Dendritic cell treated with granulocyte-macrophage colony-stimulating factor and Interleukin-4, amounts not matched to agents 40 ng/mL and 50 ng/mL, for 4 days (primary cell): ENCODE measurements at regions not wholly inside any gene's neighbourhood (a gene's known extent, or its start where the extent isn't known, plus 50 kb on each side); places are given as distances from the start of the nearest gene placed in this dataset.
"Not testable (repeated sequence)": the region's sequence is repeated elsewhere in the genome, so short reads cannot be mapped to it uniquely, and the experiment has no call there.

Experiments
- H3K27ac Mint-ChIP-seq: one replicate; pipeline ENCODE4 v1.8.0; 2022; ENCODE audit warnings: mild to moderate bottlenecking, mixed read lengths
- H3K27me3 Mint-ChIP-seq: one replicate; pipeline ENCODE4 v1.8.0; 2022; ENCODE audit warnings: mild to moderate bottlenecking, mixed read lengths
- H3K36me3 Mint-ChIP-seq: one replicate; pipeline ENCODE4 v1.8.0; 2022; ENCODE audit warnings: low read depth, mixed read lengths
- H3K4me1 Mint-ChIP-seq: one replicate; pipeline ENCODE4 v1.8.0; 2022; ENCODE audit warnings: low read depth, mixed read lengths
- H3K4me3 Mint-ChIP-seq: one replicate; pipeline ENCODE4 v1.8.0; 2022; ENCODE audit warnings: mild to moderate bottlenecking, moderate library complexity, mixed read lengths
- H3K9me3 Mint-ChIP-seq: one replicate; pipeline ENCODE4 v1.8.0; 2022; ENCODE audit warnings: mixed read lengths
- intact Hi-C: fragments of 100-400 bp; cut with micrococcal nuclease; formaldehyde crosslinking; loops from one replicate; pipeline ENCODE4 v1.15.0; 2022

DNA sequence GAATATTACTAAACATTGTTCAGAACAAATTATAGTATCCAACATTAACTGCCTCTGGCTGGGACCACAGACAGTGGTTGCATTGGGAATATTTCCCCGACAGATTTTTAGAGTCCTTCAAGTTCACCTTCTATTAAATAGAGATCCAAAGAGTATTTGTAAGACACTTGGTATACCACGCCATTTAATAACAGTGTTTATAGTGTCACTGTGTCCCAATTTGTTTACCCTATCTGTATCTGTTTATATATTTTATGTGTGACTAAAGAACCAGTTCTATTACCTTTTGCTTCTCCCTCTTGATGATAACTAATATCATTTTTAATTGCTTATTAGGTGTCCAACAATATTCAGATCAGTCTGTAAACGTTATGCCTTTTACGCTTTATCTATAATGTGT, 191.3 kb upstream of the IRX5 start:
- Mint-ChIP-seq H3K4me3 (no peak overlapping the region), H3K4me1 (no peaks in the 10 kb centered on the region), H3K36me3 (no peaks in the 10 kb centered on the region), H3K27me3 (no peaks in the 10 kb centered on the region), H3K9me3 (no peaks in the 10 kb centered on the region), H3K27ac (no peak overlapping the region)
- intact Hi-C loops: no loop called here

DNA sequence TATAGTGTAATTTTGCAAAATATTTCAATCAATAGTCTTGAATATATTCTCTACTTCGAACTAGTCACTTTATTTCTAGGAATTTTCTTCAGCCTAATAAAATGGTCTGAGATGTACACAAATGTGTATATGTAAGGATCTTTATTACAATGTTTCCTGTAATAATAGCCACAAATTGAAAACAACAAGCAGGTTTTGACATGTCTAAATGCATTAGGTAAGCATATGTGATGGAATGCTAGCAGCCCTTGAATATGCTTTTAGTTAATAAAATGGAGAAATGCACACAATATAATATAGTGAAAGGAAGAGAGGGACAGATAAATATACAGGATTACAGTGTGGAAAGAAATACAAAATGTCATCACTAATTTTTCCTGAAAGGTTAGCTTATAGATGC, 196.5 kb upstream of the IRX5 start:
- Mint-ChIP-seq H3K4me1 (no peaks in the 10 kb centered on the region), H3K27ac (no peak overlapping the region), H3K27me3 (no peaks in the 10 kb centered on the region), H3K4me3 (no peak overlapping the region), H3K9me3 (no peaks in the 10 kb centered on the region), H3K36me3 (no peaks in the 10 kb centered on the region)
- intact Hi-C loops: no loop called here

DNA sequence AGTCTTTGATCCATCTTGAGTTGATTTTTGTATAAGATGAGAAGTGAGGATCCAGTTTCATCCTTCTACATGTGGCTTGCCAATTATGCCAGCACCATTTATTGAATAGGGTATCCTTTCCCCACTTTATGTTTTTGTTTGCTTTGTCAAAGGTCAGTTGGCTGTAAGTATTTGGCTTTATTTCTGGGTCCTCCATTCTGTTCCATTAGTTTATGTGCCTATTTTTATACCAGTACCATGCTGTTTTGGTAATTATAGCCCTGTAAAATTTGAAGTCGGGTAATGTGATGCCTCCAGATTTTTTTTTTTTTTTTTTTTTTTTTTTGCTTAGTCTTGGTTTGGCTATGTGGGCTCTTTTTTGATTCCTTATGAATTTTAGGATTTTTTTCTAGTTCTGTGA, 203.0 kb upstream of the IRX5 start:
- H3K9me3 Mint-ChIP-seq, H3K36me3 Mint-ChIP-seq, H3K4me3 Mint-ChIP-seq, H3K27ac Mint-ChIP-seq, H3K4me1 Mint-ChIP-seq, H3K27me3 Mint-ChIP-seq, intact Hi-C loops: not testable (repeated sequence)

GRCh38 chr16:54724346-54724925, 206.2 kb upstream of the IRX5 start:
- Mint-ChIP-seq H3K9me3 (no peaks in the 10 kb centered on the region), H3K27ac (no peak overlapping the region), H3K4me3 (no peak overlapping the region), H3K36me3 (no peaks in the 10 kb centered on the region), H3K4me1 (no peaks in the 10 kb centered on the region), H3K27me3 (no peaks in the 10 kb centered on the region)
- intact Hi-C loops: no loop called here

GRCh38 chr16:54722210-54722676, 208.4 kb upstream of the IRX5 start:
- Mint-ChIP-seq H3K9me3 (no peaks in the 10 kb centered on the region), H3K4me1 (no peaks in the 10 kb centered on the region), H3K36me3 (no peaks in the 10 kb centered on the region), H3K27ac (no peak overlapping the region), H3K27me3 (no peaks in the 10 kb centered on the region), H3K4me3 (no peak overlapping the region)
- intact Hi-C loops: no loop called here

- H3K27ac Mint-ChIP-seq: no peak overlapping the region
- no peaks in the 10 kb centered on the region for H3K4me1 Mint-ChIP-seq
- no peaks in the 10 kb centered on the region for H3K27me3 Mint-ChIP-seq
- H3K36me3 Mint-ChIP-seq: no peaks in the 10 kb centered on the region
- intact Hi-C loops: no loop called here
- no peak overlapping the region for H3K4me3 Mint-ChIP-seq
- H3K9me3 Mint-ChIP-seq: no peaks in the 10 kb centered on the region
Measured at GRCh38 chr16:54720259-54720658, 210.4 kb upstream of the IRX5 start.

- H3K36me3 Mint-ChIP-seq: no peaks in the 10 kb centered on the region
- no peaks in the 10 kb centered on the region for H3K27me3 Mint-ChIP-seq
- H3K27ac Mint-ChIP-seq: no peak overlapping the region
- intact Hi-C loops: no loop called here
- no peaks in the 10 kb centered on the region for H3K4me1 Mint-ChIP-seq
- H3K9me3 Mint-ChIP-seq: no peaks in the 10 kb centered on the region
- no peak overlapping the region for H3K4me3 Mint-ChIP-seq
Measured at GRCh38 chr16:54719624-54720023, 211.0 kb upstream of the IRX5 start.

GRCh38 chr16:54718376-54718775, 212.3 kb upstream of the IRX5 start:
- no peaks in the 10 kb centered on the region for H3K4me1 Mint-ChIP-seq
- intact Hi-C loops: no loop called here
- no peak overlapping the region for H3K27ac Mint-ChIP-seq
- H3K4me3 Mint-ChIP-seq: no peak overlapping the region
- H3K36me3 Mint-ChIP-seq: no peaks in the 10 kb centered on the region
- H3K9me3 Mint-ChIP-seq: no peaks in the 10 kb centered on the region
- no peaks in the 10 kb centered on the region for H3K27me3 Mint-ChIP-seq

DNA sequence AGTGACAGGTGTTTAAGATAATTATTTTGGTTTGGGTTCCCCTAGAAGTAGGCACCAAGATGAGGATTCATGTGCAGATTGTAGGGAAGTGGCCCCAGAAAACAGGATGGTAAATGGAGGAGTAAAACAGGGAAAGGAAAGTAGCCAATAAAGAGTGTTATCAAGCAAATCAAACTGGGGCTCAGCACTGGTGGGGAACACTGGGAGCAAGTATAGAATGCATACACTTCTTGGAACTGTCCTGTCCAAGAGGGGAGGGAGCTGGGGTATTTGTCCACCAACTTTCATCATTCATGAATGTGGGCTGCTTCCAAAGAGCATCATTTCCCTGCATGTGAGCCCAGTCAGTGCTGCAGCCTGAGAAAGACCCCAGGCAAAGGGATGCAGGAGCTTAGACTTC, 215.7 kb upstream of the IRX5 start:
- Mint-ChIP-seq H3K27me3 (no peaks in the 10 kb centered on the region), H3K36me3 (no peaks in the 10 kb centered on the region), H3K9me3 (no peaks in the 10 kb centered on the region), H3K4me3 (no peak overlapping the region), H3K27ac (no peak overlapping the region), H3K4me1 (no peaks in the 10 kb centered on the region)
- intact Hi-C loops: no loop called here

DNA sequence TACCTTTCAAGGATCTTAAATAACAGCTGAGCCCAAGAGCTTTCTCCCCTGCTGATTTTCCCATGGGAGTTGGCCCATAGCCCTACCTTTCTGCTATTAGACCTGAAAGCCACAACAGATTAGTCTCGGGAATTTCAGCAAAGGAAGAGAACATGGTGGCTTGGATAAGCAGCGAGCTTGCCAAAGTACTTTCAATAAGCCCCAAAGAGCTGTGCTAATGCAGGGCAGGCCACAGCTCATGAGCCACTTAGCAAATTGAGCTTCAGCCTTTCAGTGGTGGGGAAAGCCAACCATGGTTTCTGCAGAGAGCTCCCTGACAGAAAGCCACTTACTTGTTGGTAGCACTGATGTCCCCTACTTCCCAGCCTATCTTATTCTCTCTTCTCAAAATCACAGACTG, 217.8 kb upstream of the IRX5 start:
- Mint-ChIP-seq H3K9me3 (no peaks in the 10 kb centered on the region), H3K27ac (no peak overlapping the region), H3K4me3 (no peak overlapping the region), H3K27me3 (no peaks in the 10 kb centered on the region), H3K36me3 (no peaks in the 10 kb centered on the region), H3K4me1 (no peaks in the 10 kb centered on the region)
- intact Hi-C loops: no loop called here

GRCh38 chr16:54707813-54708212, 222.9 kb upstream of the IRX5 start:
- no peaks in the 10 kb centered on the region for H3K9me3 Mint-ChIP-seq
- no peaks in the 10 kb centered on the region for H3K4me1 Mint-ChIP-seq
- no peaks in the 10 kb centered on the region for H3K27me3 Mint-ChIP-seq
- H3K27ac Mint-ChIP-seq: no peak overlapping the region
- intact Hi-C loops: no loop called here
- H3K4me3 Mint-ChIP-seq: no peak overlapping the region
- no peaks in the 10 kb centered on the region for H3K36me3 Mint-ChIP-seq

DNA sequence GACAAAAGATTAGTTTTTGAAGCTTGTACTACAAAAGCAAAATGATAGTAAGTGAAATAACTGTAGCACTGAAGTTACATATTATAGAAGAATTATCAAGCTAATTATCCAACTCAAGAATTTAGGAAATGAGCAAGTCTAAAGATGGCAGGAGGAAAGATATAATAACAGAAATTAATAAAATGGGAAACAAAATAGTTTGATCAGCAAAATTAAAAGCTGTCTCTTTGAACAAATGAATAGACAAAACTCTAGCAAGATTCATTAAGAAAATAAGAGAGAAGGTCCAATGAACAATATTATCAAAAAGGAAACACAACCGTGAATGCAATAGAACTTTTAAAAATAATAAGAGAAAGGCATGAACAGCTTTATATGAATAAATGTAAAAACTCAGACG, 224.3 kb upstream of the IRX5 start:
- no peak overlapping the region for H3K27ac Mint-ChIP-seq
- intact Hi-C loops: no loop called here
- no peaks in the 10 kb centered on the region for H3K27me3 Mint-ChIP-seq
- H3K36me3 Mint-ChIP-seq: no peaks in the 10 kb centered on the region
- H3K4me1 Mint-ChIP-seq: no peaks in the 10 kb centered on the region
- H3K9me3 Mint-ChIP-seq: peaks cover 3% of the 10 kb centered on the region
- H3K4me3 Mint-ChIP-seq: no peak overlapping the region

- Mint-ChIP-seq H3K36me3 (no peaks in the 10 kb centered on the region), H3K27ac (no peak overlapping the region), H3K9me3 (peaks cover 7% of the 10 kb centered on the region), H3K4me1 (no peaks in the 10 kb centered on the region), H3K27me3 (no peaks in the 10 kb centered on the region), H3K4me3 (no peak overlapping the region)
- intact Hi-C loops: no loop called here
Measured at GRCh38 chr16:54703339-54703738, 227.3 kb upstream of the IRX5 start.

DNA sequence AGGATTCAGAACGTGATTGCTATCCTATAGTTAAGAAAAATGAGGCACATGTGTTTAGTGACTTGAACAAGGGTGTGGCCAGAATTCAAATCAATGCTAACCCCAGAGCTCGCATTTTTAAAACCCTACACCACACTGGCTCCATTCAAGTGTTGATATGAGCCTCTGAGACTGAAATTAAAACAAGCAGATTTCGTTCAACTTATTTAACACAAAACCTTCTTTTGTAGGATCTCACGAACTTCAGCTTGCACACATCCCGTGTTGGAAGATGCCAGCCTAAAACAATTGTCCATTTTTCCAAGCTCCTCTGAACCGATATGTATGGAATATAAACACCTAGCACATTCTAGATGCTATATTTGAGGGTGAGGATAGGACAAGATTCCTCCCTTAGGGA, 231.0 kb upstream of the IRX5 start:
- Mint-ChIP-seq H3K27ac (no peak overlapping the region), H3K36me3 (no peaks in the 10 kb centered on the region), H3K4me3 (no peak overlapping the region), H3K4me1 (no peaks in the 10 kb centered on the region), H3K9me3 (peaks cover 7% of the 10 kb centered on the region), H3K27me3 (no peaks in the 10 kb centered on the region)
- intact Hi-C loops: no loop called here

DNA sequence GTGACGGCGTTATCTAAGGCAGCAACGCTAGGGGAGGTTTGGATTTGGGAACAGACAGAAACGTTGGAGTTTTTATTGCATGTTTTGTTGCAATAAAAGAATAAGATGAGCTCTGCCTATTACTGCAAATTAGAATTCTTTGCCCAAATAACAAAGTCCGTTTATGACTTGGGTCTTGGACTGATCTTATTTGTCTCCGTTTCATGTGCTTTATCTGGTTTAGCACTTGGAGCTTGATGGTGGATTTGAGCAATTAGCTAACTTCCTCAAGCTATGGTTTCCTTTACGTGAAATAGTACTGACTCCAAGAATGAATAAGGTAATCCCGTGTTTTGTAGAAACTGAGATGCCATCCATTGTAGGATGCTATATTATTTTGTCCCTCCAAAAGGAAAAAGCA, 233.0 kb upstream of the IRX5 start:
- no peak overlapping the region for H3K27ac Mint-ChIP-seq
- H3K9me3 Mint-ChIP-seq: peaks cover 7% of the 10 kb centered on the region
- H3K4me1 Mint-ChIP-seq: no peaks in the 10 kb centered on the region
- intact Hi-C loops: no loop called here
- no peaks in the 10 kb centered on the region for H3K36me3 Mint-ChIP-seq
- no peak overlapping the region for H3K4me3 Mint-ChIP-seq
- no peaks in the 10 kb centered on the region for H3K27me3 Mint-ChIP-seq
